ENCODE measurements at regions not wholly inside any gene's neighbourhood (a gene's known extent, or its start where the extent isn't known, plus 50 kb on each side); places are given as distances from the start of the nearest gene placed in this dataset.

DNA sequence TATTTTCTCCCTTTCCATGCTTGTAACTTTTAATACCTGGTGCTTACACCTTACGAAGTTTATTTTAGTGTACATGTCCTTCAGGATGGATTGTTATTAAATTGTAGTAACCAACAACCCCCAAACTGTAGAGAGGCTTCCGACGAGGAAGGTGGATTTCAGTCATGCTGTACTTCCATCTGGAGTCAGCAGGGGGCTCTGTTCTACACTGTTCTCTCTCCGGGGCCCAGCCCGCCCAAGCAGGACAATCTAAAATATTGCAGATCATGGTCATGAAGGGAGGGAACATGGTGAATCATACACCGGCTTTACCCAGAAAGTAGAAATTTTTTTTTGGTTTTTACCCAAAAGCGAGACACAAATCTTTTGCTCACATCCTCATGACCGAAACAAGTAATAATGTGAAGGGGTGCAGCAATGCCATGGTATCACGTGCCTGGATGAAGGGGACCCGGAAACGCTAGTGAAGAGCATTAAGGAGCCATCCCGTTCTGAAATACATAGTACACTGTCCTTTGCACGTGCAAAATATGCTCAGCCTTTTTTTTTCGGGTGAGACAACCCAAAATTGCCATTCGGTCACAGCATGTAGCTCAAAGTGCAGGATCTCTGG, 884.8 kb downstream of the EPHA4 start:
- Histone ChIP-seq H3K36me3 (ENCODE audit: insufficient read depth, low read length) (no peaks in the 10 kb centered on the region), H3K4me3 (ENCODE audit: low read length) (no peak overlapping the region), H3K4me1 (ENCODE audit: insufficient read depth, low read length) (no peaks in the 10 kb centered on the region), H3K27ac (ENCODE audit: low read depth in 1 of 2, low read length in 2 of 2) (no peak overlapping the region), H3K27me3 (ENCODE audit: control insufficient read depth in 1 of 2, insufficient read depth in 2 of 2, low read length in 2 of 2) (no peaks in the 10 kb centered on the region), H3K9me3 (ENCODE audit: control insufficient read depth in 1 of 2, insufficient read depth in 1 of 2, low read length in 2 of 2) (no peaks in the 10 kb centered on the region)
- Mint-ChIP-seq H3K9me3 (no peaks in the 10 kb centered on the region), H3K4me1 (ENCODE audit: low read depth) (no peaks in the 10 kb centered on the region), H3K27ac (no peak overlapping the region), H3K27me3 (peaks cover 36% of the 10 kb centered on the region), H3K36me3 (ENCODE audit: low read depth) (no peaks in the 10 kb centered on the region), H3K4me3 (no peak overlapping the region)
- TF ChIP-seq, protein P1, sequence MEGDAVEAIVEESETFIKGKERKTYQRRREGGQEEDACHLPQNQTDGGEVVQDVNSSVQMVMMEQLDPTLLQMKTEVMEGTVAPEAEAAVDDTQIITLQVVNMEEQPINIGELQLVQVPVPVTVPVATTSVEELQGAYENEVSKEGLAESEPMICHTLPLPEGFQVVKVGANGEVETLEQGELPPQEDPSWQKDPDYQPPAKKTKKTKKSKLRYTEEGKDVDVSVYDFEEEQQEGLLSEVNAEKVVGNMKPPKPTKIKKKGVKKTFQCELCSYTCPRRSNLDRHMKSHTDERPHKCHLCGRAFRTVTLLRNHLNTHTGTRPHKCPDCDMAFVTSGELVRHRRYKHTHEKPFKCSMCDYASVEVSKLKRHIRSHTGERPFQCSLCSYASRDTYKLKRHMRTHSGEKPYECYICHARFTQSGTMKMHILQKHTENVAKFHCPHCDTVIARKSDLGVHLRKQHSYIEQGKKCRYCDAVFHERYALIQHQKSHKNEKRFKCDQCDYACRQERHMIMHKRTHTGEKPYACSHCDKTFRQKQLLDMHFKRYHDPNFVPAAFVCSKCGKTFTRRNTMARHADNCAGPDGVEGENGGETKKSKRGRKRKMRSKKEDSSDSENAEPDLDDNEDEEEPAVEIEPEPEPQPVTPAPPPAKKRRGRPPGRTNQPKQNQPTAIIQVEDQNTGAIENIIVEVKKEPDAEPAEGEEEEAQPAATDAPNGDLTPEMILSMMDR (IDR thresholded peaks at IDR 0.05), result peak; percentile 89
- ATAC-seq (ENCODE audit: poor library complexity) (peak; percentile 89), DNase-seq (peak; percentile 28 to 73 (median 50))
- ChIA-PET POLR2A (no interaction called here), CTCF (interaction anchor here (0.9 kb wide), 1 partner anchor 886 kb away, joined by 3 read pairs; no protein-coding TSS in a partner anchor)
- intact Hi-C loops (cut with DNase I, micrococcal nuclease), result loop anchor here (1.0 to 5.0 kb wide), 2 partner anchors 830 to 886 kb away; no protein-coding TSS in a partner anchor

DNA sequence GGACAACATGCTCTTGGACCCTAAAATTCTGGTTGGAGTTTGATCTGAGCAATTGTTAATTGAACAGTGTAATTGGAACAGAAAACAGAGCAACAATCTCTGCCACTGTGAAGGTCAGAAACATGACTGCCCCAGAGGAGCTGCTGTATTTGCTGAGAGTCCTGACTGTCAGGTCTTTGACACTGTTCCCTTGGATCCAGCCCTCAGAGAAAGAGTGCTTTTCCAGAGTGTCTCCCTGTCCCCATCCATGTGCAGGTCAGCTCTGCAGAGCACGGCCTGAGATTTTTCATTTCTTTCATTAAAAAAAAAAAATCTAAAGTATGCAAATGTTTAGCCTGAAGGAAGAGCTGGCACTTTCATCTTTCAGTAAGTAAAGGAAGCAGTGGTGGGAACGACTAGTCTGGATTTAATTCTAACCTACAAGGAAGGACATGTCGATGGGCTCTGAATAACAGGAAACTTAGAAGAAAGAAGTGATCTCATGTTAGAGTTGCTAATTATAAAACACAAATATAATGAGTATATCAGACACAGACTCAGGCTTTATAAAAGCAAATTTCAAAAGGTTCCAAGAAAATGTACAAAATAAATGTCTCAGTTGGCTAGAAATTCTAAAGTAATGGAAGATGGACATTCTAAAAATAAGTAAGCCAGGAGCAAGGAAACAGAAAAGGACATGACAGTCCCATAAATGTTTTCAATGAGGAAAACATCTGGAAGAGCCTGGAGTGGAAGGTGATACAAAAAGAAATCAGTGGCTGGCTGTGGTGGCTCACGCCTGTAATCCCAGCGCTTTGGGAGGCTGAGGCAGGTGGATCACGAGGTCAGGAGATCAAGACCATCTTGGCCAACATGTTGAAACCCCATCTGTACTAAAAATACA, 876.5 kb downstream of the EPHA4 start:
- Histone ChIP-seq H3K4me1 (ENCODE audit: insufficient read depth, low read length) (no peaks in the 10 kb centered on the region), H3K9me3 (ENCODE audit: control insufficient read depth in 1 of 2, insufficient read depth in 1 of 2, low read length in 2 of 2) (no peaks in the 10 kb centered on the region), H3K36me3 (ENCODE audit: insufficient read depth, low read length) (no peaks in the 10 kb centered on the region), H3K27ac (ENCODE audit: low read depth in 1 of 2, low read length in 2 of 2) (no peak overlapping the region), H3K4me3 (ENCODE audit: low read length) (no peak overlapping the region), H3K27me3 (ENCODE audit: control insufficient read depth in 1 of 2, insufficient read depth in 2 of 2, low read length in 2 of 2) (peaks cover 6 to 7% of the 10 kb centered on the region in 2 experiments)
- peaks cover 21% of the 10 kb centered on the region for H3K27me3 Mint-ChIP-seq
- ATAC-seq (ENCODE audit: poor library complexity), result no peak
- ChIA-PET POLR2A (no interaction called here), CTCF (no interaction called here)
- H3K4me3 Mint-ChIP-seq, result no peak overlapping the region
- TF ChIP-seq, protein P1 (IDR thresholded peaks at IDR 0.05), result no peak
- no peaks in the 10 kb centered on the region for H3K36me3 Mint-ChIP-seq (ENCODE audit: low read depth)
- DNase-seq, result no peak
- H3K9me3 Mint-ChIP-seq, result no peaks in the 10 kb centered on the region
- no peaks in the 10 kb centered on the region for H3K4me1 Mint-ChIP-seq (ENCODE audit: low read depth)
- no peak overlapping the region for H3K27ac Mint-ChIP-seq
- intact Hi-C loops (cut with DNase I, micrococcal nuclease), result no loop called here

DNA sequence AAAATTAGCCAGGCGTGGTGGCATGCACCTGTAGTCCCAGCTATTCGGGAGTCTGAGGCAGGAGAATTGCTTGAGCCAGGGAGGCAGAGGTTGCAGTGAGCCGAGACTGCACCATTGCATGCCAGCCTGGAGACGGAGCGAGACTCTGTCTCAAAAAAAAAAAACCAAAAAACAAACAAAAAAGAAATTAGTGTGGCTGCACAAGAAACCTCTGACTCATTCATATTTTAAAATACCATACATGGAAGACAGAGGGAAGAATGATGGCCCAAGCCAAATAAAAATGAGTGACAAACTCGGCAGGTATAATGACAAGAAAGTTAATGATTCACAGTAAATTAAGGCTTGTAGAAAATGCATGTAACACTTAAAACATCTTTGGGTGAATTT, 875.8 kb downstream of the EPHA4 start:
- TF ChIP-seq, protein P1 (IDR thresholded peaks at IDR 0.05), result no peak
- ChIA-PET POLR2A (no interaction called here), CTCF (no interaction called here)
- no peak for ATAC-seq (ENCODE audit: poor library complexity)
- no peaks in the 10 kb centered on the region for H3K9me3 Mint-ChIP-seq
- H3K27ac Mint-ChIP-seq, result no peak overlapping the region
- H3K27ac ChIP-seq (ENCODE audit: low read depth in 1 of 2, low read length in 2 of 2), result no peak overlapping the region
- DNase-seq, result no peak
- intact Hi-C loops (cut with DNase I, micrococcal nuclease), result no loop called here
- H3K9me3 ChIP-seq (ENCODE audit: control insufficient read depth in 1 of 2, insufficient read depth in 1 of 2, low read length in 2 of 2), result no peaks in the 10 kb centered on the region
- H3K36me3 Mint-ChIP-seq (ENCODE audit: low read depth), result no peaks in the 10 kb centered on the region
- H3K27me3 ChIP-seq (ENCODE audit: control insufficient read depth in 1 of 2, insufficient read depth in 2 of 2, low read length in 2 of 2), result peaks cover 6 to 7% of the 10 kb centered on the region in 2 experiments
- peaks cover 21% of the 10 kb centered on the region for H3K27me3 Mint-ChIP-seq
- H3K4me3 Mint-ChIP-seq, result no peak overlapping the region
- H3K4me3 ChIP-seq (ENCODE audit: low read length), result no peak overlapping the region
- no peaks in the 10 kb centered on the region for H3K4me1 ChIP-seq (ENCODE audit: insufficient read depth, low read length)
- no peaks in the 10 kb centered on the region for H3K36me3 ChIP-seq (ENCODE audit: insufficient read depth, low read length)
- no peaks in the 10 kb centered on the region for H3K4me1 Mint-ChIP-seq (ENCODE audit: low read depth)
